ENCODE measurements at regions not wholly inside any gene's neighbourhood (a gene's known extent, or its start where the extent isn't known, plus 50 kb on each side); places are given as distances from the start of the nearest gene placed in this dataset.

- Histone ChIP-seq H3K4me3 (ENCODE audit: low read depth, low read length, poor library complexity, severe bottlenecking) (no peak overlapping the region), H3K27me3 (replicated peaks; ENCODE audit: insufficient read depth, low read depth, low read length, poor library complexity) (no peaks in the 10 kb centered on the region), H3K36me3 (ENCODE audit: insufficient read depth, low read length, poor library complexity, severe bottlenecking) (no peaks in the 10 kb centered on the region), H3K9me3 (ENCODE audit: low read depth, low read length, poor library complexity, severe bottlenecking) (no peaks in the 10 kb centered on the region), H3K4me1 (ENCODE audit: insufficient read depth, low read length, poor library complexity, severe bottlenecking) (no peaks in the 10 kb centered on the region), H3K27ac (ENCODE audit: low read depth, low read length, poor library complexity, severe bottlenecking) (no peak overlapping the region)
- TF ChIP-seq EZH2 (IDR thresholded peaks at IDR 0.05; ENCODE audit: borderline replicate concordance, low read depth, low read length, poor library complexity, severe bottlenecking): no peak
- TF ChIP-seq CTCF (conservative IDR thresholded peaks at IDR 0.05; ENCODE audit: low read depth, low read length): no peak
- BruUV-seq (replicated peaks): no TSS peak
- ChIA-PET POLR2A (ENCODE audit: low non-redundant PET) (no interaction called here), CTCF (no interaction called here)
- intact Hi-C loops (cut with micrococcal nuclease; ENCODE audit: unreplicated experiment): no loop called here
- no peak for DNase-seq (ENCODE audit: low spot score)
Observed at GRCh38 chr3:176321099-176321498, 876.2 kb downstream of the TBL1XR1 start.

- ChIA-PET POLR2A (ENCODE audit: low non-redundant PET) (no interaction called here), CTCF (no interaction called here)
- no peak overlapping the region for H3K27ac ChIP-seq (ENCODE audit: low read depth, low read length, poor library complexity, severe bottlenecking)
- no peaks in the 10 kb centered on the region for H3K27me3 ChIP-seq (replicated peaks; ENCODE audit: insufficient read depth, low read depth, low read length, poor library complexity)
- H3K4me3 ChIP-seq (ENCODE audit: low read depth, low read length, poor library complexity, severe bottlenecking): no peak overlapping the region
- intact Hi-C loops (cut with micrococcal nuclease; ENCODE audit: unreplicated experiment): no loop called here
- H3K36me3 ChIP-seq (ENCODE audit: insufficient read depth, low read length, poor library complexity, severe bottlenecking): no peaks in the 10 kb centered on the region
- H3K4me1 ChIP-seq (ENCODE audit: insufficient read depth, low read length, poor library complexity, severe bottlenecking): no peaks in the 10 kb centered on the region
- TF ChIP-seq CTCF (conservative IDR thresholded peaks at IDR 0.05; ENCODE audit: low read depth, low read length): no peak
- TF ChIP-seq EZH2 (IDR thresholded peaks at IDR 0.05; ENCODE audit: borderline replicate concordance, low read depth, low read length, poor library complexity, severe bottlenecking): no peak
- no peaks in the 10 kb centered on the region for H3K9me3 ChIP-seq (ENCODE audit: low read depth, low read length, poor library complexity, severe bottlenecking)
- BruUV-seq (replicated peaks): no TSS peak
- no peak for DNase-seq (ENCODE audit: low spot score)
Observed at GRCh38 chr3:176313426-176313825, 883.9 kb downstream of the TBL1XR1 start.

- no TSS peak for BruUV-seq (replicated peaks)
- Histone ChIP-seq H3K36me3 (ENCODE audit: insufficient read depth, low read length, poor library complexity, severe bottlenecking) (no peaks in the 10 kb centered on the region), H3K9me3 (ENCODE audit: low read depth, low read length, poor library complexity, severe bottlenecking) (no peaks in the 10 kb centered on the region), H3K4me1 (ENCODE audit: insufficient read depth, low read length, poor library complexity, severe bottlenecking) (no peaks in the 10 kb centered on the region), H3K27me3 (replicated peaks; ENCODE audit: insufficient read depth, low read depth, low read length, poor library complexity) (no peaks in the 10 kb centered on the region), H3K4me3 (ENCODE audit: low read depth, low read length, poor library complexity, severe bottlenecking) (no peak overlapping the region), H3K27ac (ENCODE audit: low read depth, low read length, poor library complexity, severe bottlenecking) (no peak overlapping the region)
- CTCF ChIA-PET: no interaction called here
- no peak for DNase-seq (ENCODE audit: low spot score)
- intact Hi-C loops (cut with micrococcal nuclease; ENCODE audit: unreplicated experiment): no loop called here
- POLR2A ChIA-PET (ENCODE audit: low non-redundant PET): no interaction called here
- TF ChIP-seq EZH2 (IDR thresholded peaks at IDR 0.05; ENCODE audit: borderline replicate concordance, low read depth, low read length, poor library complexity, severe bottlenecking): no peak
- TF ChIP-seq CTCF (conservative IDR thresholded peaks at IDR 0.05; ENCODE audit: low read depth, low read length): no peak
Observed at GRCh38 chr3:176310641-176311040, 886.6 kb downstream of the TBL1XR1 start.
